ENCODE measurements at regions not wholly inside any gene's neighbourhood (a gene's known extent, or its start where the extent isn't known, plus 50 kb on each side); places are given as distances from the start of the nearest gene placed in this dataset.

GRCh38 chr18:44080054-44080453 lies 600.6 kb upstream of the SETBP1 start:
- TF ChIP-seq CTCF (IDR thresholded peaks at IDR 0.05 in 4 of 5, conservative IDR thresholded peaks at IDR 0.05 in 1 of 5) (no peak), POLR2A (IDR thresholded peaks at IDR 0.05) (no peak)
